Body of pancreas (tissue), 4 donors: ENCODE measurements at regions not wholly inside any gene's neighbourhood (a gene's known extent, or its start where the extent isn't known, plus 50 kb on each side); places are given as distances from the start of the nearest gene placed in this dataset.

ENCODE experiments used
- CTCF ChIP-seq, 7 experiments: fragments of 450-650 bp in 4 of 7; fragments of 200-600 bp in 3 of 7; sonication (generic) in 3 of 7; IDR thresholded peaks; one replicate each; pipeline ENCODE4 v1.5.1; 2016 to 2019; ENCODE audit warnings: antibody characterized with exemption in 7 of 7
- POLR2A ChIP-seq, 3 donors: fragments of 450-650 bp; IDR thresholded peaks; one replicate each; pipeline ENCODE4 v1.6.1; 2016; ENCODE audit warnings: antibody characterized with exemption in 3 of 3, mild to moderate bottlenecking in 2 of 3

- TF ChIP-seq CTCF (IDR thresholded peaks at IDR 0.05) (no peak), POLR2A (IDR thresholded peaks at IDR 0.05) (no peak)
These were observed 157.6 kb upstream of the RASGRP1 start for GRCh38 chr15:38722236-38722635.
